Endodermal cell (in vitro differentiated cells): ENCODE measurements at regions not wholly inside any gene's neighbourhood (a gene's known extent, or its start where the extent isn't known, plus 50 kb on each side); places are given as distances from the start of the nearest gene placed in this dataset.

Experiments used
- DNase-seq: peaks from one replicate; pipeline ENCODE4 v3.0.0-alpha.2; 2017
- H3K27ac ChIP-seq: 2 replicates; pipeline ENCODE4 v1.5.1; 2013; ENCODE audit warnings: mild to moderate bottlenecking, low read depth, low read length, moderate library complexity
- H3K27me3 ChIP-seq: 2 replicates; pipeline ENCODE4 v1.6.1; 2013; ENCODE audit warnings: mild to moderate bottlenecking, low read length, moderate library complexity; ENCODE audit not compliant: insufficient read depth, control insufficient read depth, poor library complexity, severe bottlenecking
- H3K36me3 ChIP-seq: 2 replicates; pipeline ENCODE4 v1.7.0; 2013; ENCODE audit warnings: mild to moderate bottlenecking, low read length, moderate library complexity; ENCODE audit not compliant: control insufficient read depth, insufficient read depth
- H3K4me1 ChIP-seq: one replicate; pipeline ENCODE4 v1.7.0; 2013; ENCODE audit warnings: low read length; ENCODE audit not compliant: control insufficient read depth, insufficient read depth
- H3K4me3 ChIP-seq: 2 replicates; pipeline ENCODE4 v1.5.1; 2013; ENCODE audit warnings: mild to moderate bottlenecking, low read length, moderate library complexity
- H3K9ac ChIP-seq: 2 replicates; pipeline ENCODE4 v1.6.1; 2013; ENCODE audit warnings: mild to moderate bottlenecking, low read length, moderate library complexity; ENCODE audit not compliant: poor library complexity, severe bottlenecking; ENCODE audit errors: extremely low read depth
- H3K9me3 ChIP-seq: 2 replicates; pipeline ENCODE4 v1.6.1; 2013; ENCODE audit warnings: mild to moderate bottlenecking, low read length, moderate library complexity; ENCODE audit not compliant: control insufficient read depth
- H3K27ac Mint-ChIP-seq: 2 replicates; pipeline ENCODE4 v1.8.0; 2020; ENCODE audit warnings: mixed read lengths
- H3K27me3 Mint-ChIP-seq: 2 replicates; pipeline ENCODE4 v1.8.0; 2021; ENCODE audit warnings: mild to moderate bottlenecking, mixed read lengths; ENCODE audit not compliant: insufficient read depth
- H3K36me3 Mint-ChIP-seq: 2 replicates; pipeline ENCODE4 v1.8.0; 2020; ENCODE audit warnings: low read depth, mixed read lengths
- H3K4me1 Mint-ChIP-seq: 2 replicates; pipeline ENCODE4 v1.8.0; 2020; ENCODE audit warnings: mixed read lengths
- H3K4me3 Mint-ChIP-seq: 2 replicates; pipeline ENCODE4 v1.8.0; 2020; ENCODE audit warnings: mild to moderate bottlenecking, moderate library complexity, mixed read lengths
- H3K9me3 Mint-ChIP-seq: 2 replicates; pipeline ENCODE4 v1.8.0; 2020; ENCODE audit warnings: mild to moderate bottlenecking, mixed read lengths
- CTCF ChIP-seq: fragments of 200-600 bp; sonication (generic); conservative IDR thresholded peaks from 2 replicates; pipeline ENCODE4 v1.5.0; 2021; ENCODE audit warnings: antibody characterized with exemption, mild to moderate bottlenecking
- WGBS, 2 experiments: methylation state at CpG; one replicate each; pipeline versions ENCODE4 v1.1.5 to v1.1.7; 2013; ENCODE audit warnings: missing lambda C conversion rate in 2 of 2, mixed read lengths in 1 of 2; ENCODE audit not compliant: insufficient coverage in 1 of 2, insufficient read length in 1 of 2; 5-methylcytosine and 5-hydroxymethylcytosine counted together

GRCh38 chr11:104422324-104422944, 258.5 kb upstream of the PDGFD start:
- Mint-ChIP-seq H3K36me3 (peaks cover 4% of the 10 kb centered on the region), H3K27ac (no peak overlapping the region), H3K27me3 (no peaks in the 10 kb centered on the region), H3K4me1 (no peaks in the 10 kb centered on the region), H3K4me3 (no peak overlapping the region), H3K9me3 (peaks cover 12% of the 10 kb centered on the region)
- H3K27me3 ChIP-seq: no peaks in the 10 kb centered on the region
- no peak overlapping the region for H3K9ac ChIP-seq
- no peak overlapping the region for H3K4me3 ChIP-seq
- TF ChIP-seq CTCF: no peak
- WGBS, 2 experiments: 97 to 100% methylated on average over 8 to 23 of the region's 23 CpGs
- H3K4me1 ChIP-seq: no peaks in the 10 kb centered on the region
- no peaks in the 10 kb centered on the region for H3K36me3 ChIP-seq
- H3K9me3 ChIP-seq: peaks cover 15% of the 10 kb centered on the region
- no peak overlapping the region for H3K27ac ChIP-seq
- no peak for DNase-seq

DNA sequence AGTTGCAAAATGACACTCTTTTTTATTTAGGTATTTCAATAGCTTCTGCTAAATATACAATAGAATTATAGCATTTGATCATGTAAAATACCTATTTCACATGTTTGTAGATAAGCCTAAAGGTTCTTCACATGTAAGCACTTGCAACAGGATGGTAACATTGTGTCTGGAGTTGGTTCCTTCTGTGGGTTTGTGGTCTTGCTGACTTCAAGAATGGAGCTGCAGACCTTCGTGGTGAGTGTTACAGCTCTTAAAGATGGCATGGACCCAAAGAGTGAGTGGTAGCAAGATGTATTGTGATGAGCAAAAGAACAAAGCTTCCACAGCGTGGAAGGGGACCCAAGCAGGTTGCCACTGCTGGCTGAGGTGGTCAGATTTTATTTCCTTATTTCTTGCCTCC, 246.4 kb upstream of the PDGFD start:
- no peaks in the 10 kb centered on the region for H3K36me3 ChIP-seq
- H3K4me1 ChIP-seq: no peaks in the 10 kb centered on the region
- Mint-ChIP-seq H3K36me3 (no peaks in the 10 kb centered on the region), H3K4me3 (no peak overlapping the region), H3K27me3 (no peaks in the 10 kb centered on the region), H3K27ac (no peak overlapping the region), H3K9me3 (no peaks in the 10 kb centered on the region), H3K4me1 (no peaks in the 10 kb centered on the region)
- H3K27ac ChIP-seq: no peak overlapping the region
- no peak overlapping the region for H3K4me3 ChIP-seq
- DNase-seq: no peak
- no peaks in the 10 kb centered on the region for H3K27me3 ChIP-seq
- no peak overlapping the region for H3K9ac ChIP-seq
- TF ChIP-seq CTCF: no peak
- no peaks in the 10 kb centered on the region for H3K9me3 ChIP-seq
- 83 to 84% methylated on average over 1 to 2 of the region's 2 CpGs for WGBS, 2 experiments

- Mint-ChIP-seq H3K27me3 (no peaks in the 10 kb centered on the region), H3K4me3 (no peak overlapping the region), H3K4me1 (peaks cover 13% of the 10 kb centered on the region), H3K9me3 (no peaks in the 10 kb centered on the region), H3K27ac (no peak overlapping the region), H3K36me3 (no peaks in the 10 kb centered on the region)
- WGBS, 2 experiments: 96 to 100% methylated on average over 1 of the region's 1 CpG
- no peak for TF ChIP-seq CTCF
- Histone ChIP-seq H3K36me3 (no peaks in the 10 kb centered on the region), H3K9me3 (no peaks in the 10 kb centered on the region), H3K4me1 (peaks cover 6% of the 10 kb centered on the region), H3K27ac (no peak overlapping the region), H3K27me3 (no peaks in the 10 kb centered on the region), H3K4me3 (no peak overlapping the region), H3K9ac (no peak overlapping the region)
- DNase-seq: no peak
These were observed 244.7 kb upstream of the PDGFD start for GRCh38 chr11:104408630-104409029.
